Hematopoietic multipotent progenitor cell treated with erythropoietin and hydrocortisone succinate and interleukin-3 and kit ligand, for 15 days (in vitro differentiated cells): ENCODE measurements at regions not wholly inside any gene's neighbourhood (a gene's known extent, or its start where the extent isn't known, plus 50 kb on each side); places are given as distances from the start of the nearest gene placed in this dataset.

Source experiments
- DNase-seq: peaks from one replicate; pipeline ENCODE4 v3.0.0-alpha.2; 2015; ENCODE audit warnings: low spot score

- DNase-seq: no peak
These were observed 62.7 kb downstream of the NPTX2 start for GRCh38 chr7:98679741-98680140.

- no peak for DNase-seq
These were observed 64.4 kb downstream of the NPTX2 start for GRCh38 chr7:98681511-98681910.

- DNase-seq: no peak
These were observed 64.9 kb downstream of the NPTX2 start for GRCh38 chr7:98681951-98682350.

DNA sequence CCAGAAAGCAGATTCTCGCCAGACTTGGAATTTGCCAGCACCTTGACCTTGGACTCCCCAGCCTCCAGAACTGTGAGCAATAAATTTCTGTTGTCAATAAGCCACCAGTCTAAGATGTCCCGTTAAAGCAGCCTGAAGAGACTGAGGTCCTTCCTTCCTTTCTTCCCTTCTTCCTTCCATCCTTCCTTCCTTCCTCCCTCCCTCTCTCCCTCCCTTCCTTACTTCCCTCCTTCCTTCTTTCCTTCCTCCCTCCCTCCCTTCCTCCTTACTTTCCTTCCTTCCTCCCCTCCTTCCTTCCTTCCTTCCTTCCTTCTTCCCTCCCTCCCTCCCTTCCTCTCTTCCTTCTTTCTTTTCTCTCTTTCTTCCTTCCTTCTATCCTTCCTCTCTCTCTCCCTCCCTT is 66.4 kb downstream of the NPTX2 start:
- DNase-seq: no peak

- no peak for DNase-seq
These were observed 68.5 kb downstream of the NPTX2 start for GRCh38 chr7:98685541-98685940.

DNA sequence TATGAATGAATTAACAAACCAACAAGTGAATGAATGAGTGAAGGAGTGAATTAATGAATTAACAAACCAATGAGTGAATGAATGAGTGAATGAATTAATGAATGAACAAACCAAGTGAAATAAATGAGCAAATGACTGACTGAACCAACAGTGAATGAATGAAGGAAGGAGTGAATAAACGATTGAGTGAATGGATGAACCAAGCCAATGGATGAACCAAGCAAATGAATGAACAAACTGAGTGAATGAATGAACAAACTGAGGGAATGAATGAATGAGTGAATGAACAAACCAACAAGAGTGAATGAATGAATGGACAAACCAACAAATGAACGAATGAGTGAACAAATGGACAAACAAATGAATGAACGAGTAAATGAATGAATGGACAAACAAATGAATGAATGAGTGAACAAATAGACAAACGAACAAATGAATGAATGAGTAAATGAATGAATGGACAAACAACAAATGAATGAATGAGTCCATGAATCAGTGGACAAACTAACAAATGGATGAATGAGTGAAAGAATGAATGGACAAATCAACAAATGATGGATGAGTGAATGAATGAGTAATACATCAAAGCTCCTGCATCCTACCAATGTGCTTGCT is 69.5 kb downstream of the NPTX2 start:
- DNase-seq: no peak

DNA sequence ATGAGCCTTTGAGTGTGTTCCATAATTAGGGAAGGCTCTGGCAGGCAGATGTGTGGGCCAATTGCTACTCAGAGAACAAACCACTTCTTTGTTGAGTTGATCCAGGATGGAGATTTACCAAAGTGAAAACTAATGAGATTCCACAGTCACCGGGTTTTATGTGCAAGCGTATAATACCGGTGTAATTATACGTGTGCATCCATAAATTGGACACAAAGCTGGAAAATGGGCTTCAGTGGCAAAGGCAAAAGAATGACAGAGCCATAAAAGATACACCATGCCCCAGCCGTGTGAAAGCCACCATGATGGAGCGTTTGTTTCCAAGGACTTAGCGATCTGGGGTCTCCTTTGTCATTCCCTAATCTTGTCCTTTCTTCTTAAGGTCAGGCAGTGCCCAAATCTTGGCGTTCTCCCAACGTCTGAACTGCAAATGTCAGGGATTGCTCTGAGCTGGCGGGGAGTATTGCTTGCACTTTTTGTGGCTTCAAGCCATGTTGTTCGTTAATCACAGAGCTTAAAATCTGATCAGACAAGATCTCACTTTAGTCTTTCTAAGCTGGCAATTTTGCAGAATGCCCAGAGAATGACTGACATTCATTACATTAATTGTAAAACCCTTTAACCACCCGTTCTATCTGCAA is 70.1 kb downstream of the NPTX2 start:
- no peak for DNase-seq

DNA sequence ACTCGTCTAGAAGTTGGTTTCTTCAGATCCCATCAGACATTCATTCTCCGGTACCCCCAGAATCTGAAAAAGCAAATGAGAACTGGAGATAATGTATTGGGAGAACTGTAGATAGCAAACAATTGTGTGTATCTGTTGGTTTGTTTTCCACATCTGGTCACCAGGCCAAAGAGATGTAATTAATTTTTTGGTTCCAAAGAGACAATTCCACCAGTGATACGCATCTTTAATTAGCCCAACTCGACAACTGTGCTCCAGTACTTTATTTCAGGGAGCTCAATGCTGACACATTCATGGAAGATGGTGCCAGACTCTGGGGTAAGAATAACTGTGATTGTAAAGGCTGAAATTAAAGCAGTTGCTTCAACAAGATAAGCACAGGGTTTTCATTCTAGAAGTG is 74.5 kb downstream of the NPTX2 start:
- DNase-seq: no peak

GRCh38 chr7:98697083-98697482 is 80.0 kb downstream of the NPTX2 start:
- no peak for DNase-seq

GRCh38 chr7:98697485-98698240 is 80.6 kb downstream of the NPTX2 start:
- no peak for DNase-seq

GRCh38 chr7:98698976-98699375 is 81.9 kb downstream of the NPTX2 start:
- no peak for DNase-seq

DNA sequence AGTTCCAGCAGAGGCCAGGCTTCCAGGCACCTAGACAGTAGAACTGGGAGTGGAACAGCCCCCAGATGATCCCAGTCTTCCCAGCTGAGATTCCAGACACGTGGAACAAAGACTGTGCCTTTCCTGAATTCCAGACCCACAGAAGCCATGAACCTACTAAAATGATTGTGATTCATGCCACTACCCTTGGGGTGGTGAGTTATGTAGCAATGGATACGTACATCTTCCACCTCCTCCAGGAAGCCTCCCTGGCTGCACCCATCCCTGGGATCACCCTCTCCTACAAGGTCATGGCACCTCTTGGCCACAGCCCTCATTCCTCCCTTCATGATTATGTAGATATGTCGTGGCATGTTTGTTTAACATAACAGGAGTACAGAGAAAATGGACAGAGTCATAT is 83.4 kb downstream of the NPTX2 start:
- DNase-seq: no peak

- no peak for DNase-seq
These were observed 84.3 kb downstream of the NPTX2 start for GRCh38 chr7:98701372-98701771.

GRCh38 chr7:98702021-98702420 is 84.9 kb downstream of the NPTX2 start:
- no peak for DNase-seq

GRCh38 chr7:98703916-98704315 is 86.8 kb downstream of the NPTX2 start:
- DNase-seq: no peak

DNA sequence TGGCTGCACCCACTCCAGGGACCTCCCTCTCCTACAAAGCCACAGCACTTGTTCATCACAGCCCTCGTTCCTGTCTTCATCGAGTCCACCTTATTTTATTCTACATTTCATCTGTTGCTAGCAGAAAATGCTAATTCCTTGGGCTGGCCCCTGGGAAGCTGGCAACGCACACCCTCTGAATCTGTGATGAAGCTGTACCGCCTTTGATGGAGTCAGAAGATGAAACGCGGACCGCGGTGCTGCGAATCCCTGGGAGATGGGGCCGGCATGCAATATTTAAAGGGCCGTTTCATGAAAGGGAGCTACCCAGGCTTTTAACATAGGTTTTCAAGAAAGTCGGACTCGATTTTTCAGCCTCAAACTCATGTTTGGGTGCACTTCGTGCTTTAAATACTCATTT is 88.5 kb downstream of the NPTX2 start:
- DNase-seq: no peak

GRCh38 chr7:98707076-98707475 is 90.0 kb downstream of the NPTX2 start:
- DNase-seq: no peak

DNA sequence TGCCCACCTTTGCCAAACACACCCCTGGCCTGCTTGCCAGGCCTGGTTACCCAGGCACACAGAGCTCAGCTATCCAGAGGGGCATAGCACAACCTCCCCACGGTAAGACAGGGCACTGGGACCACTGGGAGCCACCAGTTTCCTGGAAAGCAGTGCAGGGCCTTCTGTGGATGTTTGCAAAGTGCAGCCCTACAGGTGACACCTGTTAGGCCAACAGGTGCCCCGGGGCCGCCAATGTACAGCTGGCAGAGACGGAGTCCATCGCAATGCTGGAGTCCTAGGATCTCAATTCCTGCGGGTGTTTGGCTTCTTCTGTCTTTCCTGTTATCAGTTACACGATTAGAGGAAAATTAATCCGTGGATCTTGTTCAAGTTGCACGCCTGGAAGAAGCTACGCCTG is 94.9 kb downstream of the NPTX2 start:
- no peak for DNase-seq

DNA sequence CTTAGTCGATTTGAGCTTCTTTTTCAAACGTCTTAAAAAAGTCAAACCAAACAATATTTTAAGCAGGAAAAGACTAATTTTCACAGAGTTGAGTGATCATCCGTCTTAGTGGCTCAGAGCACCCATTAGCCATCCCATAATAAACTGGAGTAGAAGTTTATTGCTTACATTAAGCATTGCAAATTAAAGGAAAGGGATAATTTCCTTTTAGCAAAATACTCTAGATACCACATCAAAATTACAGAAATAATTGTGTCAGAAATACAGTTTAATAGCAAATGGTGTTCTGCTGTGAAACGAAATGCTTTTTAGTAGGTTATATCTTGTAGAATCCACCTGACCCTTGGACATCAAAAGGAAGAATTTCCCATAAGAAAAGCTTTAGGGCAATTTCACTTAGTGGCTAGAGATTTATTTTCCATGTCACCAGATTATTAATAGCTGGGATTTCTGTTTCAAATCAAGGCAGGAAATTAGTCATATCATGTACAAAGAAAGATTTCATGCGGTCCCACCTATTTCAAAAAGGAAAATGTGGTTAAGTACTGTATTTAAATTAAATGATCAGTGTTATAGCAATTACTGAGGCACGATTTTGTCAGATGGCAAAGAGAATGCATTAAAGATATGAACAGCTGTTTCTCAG is 96.2 kb downstream of the NPTX2 start:
- DNase-seq: no peak

GRCh38 chr7:98719396-98719795 is 102.3 kb downstream of the NPTX2 start:
- no peak for DNase-seq

GRCh38 chr7:98722402-98722801 is 105.3 kb downstream of the NPTX2 start:
- no peak for DNase-seq

GRCh38 chr7:98724591-98724990 is 107.5 kb downstream of the NPTX2 start:
- no peak for DNase-seq

DNA sequence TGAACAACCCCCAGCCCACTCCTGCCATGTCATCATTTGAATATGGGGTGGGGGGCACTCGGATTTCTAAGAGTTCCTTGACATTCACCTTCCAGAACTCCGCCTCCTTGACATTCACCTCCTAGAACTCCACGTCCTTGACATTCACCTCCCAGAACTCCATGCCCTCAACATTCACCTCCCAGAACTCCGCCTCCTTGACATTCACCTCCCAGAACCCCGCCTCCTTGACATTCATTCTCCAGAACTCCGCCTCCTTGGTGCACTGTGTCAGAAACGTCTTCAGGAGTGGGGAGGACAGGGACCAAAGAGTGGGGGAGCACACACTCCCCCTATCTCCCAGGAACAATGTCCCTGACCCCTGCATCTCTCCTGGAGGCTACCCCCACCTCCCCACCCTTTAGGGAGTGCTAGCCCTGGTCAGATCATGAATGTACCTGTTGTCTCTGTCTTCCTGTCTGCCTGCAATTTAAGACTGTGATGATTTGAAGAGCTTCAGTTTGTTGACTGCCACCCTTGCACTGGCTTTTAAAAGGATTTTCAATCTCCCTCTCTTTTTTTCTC is 110.1 kb downstream of the NPTX2 start:
- DNase-seq: no peak
